AG10803 (cell line): ENCODE measurements at regions not wholly inside any gene's neighbourhood (a gene's known extent, or its start where the extent isn't known, plus 50 kb on each side); places are given as distances from the start of the nearest gene placed in this dataset.

Experiments used
- DNase-seq: peaks from one replicate; pipeline ENCODE4 v3.0.0; 2010; ENCODE audit warnings: low read depth
- H3K4me3 ChIP-seq: 2 replicates; pipeline ENCODE4 v1.5.1; 2011; ENCODE audit warnings: mild to moderate bottlenecking, low read length, control low read depth
- TF ChIP-seq, protein P1 (sequence below): conservative IDR thresholded peaks from 2 replicates; pipeline ENCODE4 v1.5.1; 2011; ENCODE audit warnings: mild to moderate bottlenecking, low read length, control low read depth, inconsistent platforms

DNA sequence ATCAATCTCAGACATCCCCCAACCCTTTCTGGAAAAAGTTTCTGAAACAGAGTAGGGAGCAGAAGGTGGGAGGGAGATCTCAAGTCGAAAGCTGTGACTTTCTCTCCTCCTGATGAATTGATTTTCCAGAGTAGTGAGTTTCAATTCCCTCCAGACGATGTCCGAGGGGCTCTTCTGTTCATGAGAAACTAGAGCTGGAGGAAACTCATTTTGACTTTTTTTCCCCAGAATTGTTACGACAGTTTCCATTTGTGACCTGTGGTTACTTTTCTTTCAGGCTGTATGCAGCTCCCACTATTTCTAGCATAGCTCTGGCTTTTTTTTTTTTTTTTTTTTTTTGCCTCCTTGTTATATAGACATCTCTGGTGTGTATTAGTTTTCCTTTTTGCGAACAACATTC, 422.1 kb upstream of the SALL1 start:
- TF ChIP-seq, protein P1, sequence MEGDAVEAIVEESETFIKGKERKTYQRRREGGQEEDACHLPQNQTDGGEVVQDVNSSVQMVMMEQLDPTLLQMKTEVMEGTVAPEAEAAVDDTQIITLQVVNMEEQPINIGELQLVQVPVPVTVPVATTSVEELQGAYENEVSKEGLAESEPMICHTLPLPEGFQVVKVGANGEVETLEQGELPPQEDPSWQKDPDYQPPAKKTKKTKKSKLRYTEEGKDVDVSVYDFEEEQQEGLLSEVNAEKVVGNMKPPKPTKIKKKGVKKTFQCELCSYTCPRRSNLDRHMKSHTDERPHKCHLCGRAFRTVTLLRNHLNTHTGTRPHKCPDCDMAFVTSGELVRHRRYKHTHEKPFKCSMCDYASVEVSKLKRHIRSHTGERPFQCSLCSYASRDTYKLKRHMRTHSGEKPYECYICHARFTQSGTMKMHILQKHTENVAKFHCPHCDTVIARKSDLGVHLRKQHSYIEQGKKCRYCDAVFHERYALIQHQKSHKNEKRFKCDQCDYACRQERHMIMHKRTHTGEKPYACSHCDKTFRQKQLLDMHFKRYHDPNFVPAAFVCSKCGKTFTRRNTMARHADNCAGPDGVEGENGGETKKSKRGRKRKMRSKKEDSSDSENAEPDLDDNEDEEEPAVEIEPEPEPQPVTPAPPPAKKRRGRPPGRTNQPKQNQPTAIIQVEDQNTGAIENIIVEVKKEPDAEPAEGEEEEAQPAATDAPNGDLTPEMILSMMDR, result no peak
- no peak overlapping the region for H3K4me3 ChIP-seq
- DNase-seq, result no peak

DNA sequence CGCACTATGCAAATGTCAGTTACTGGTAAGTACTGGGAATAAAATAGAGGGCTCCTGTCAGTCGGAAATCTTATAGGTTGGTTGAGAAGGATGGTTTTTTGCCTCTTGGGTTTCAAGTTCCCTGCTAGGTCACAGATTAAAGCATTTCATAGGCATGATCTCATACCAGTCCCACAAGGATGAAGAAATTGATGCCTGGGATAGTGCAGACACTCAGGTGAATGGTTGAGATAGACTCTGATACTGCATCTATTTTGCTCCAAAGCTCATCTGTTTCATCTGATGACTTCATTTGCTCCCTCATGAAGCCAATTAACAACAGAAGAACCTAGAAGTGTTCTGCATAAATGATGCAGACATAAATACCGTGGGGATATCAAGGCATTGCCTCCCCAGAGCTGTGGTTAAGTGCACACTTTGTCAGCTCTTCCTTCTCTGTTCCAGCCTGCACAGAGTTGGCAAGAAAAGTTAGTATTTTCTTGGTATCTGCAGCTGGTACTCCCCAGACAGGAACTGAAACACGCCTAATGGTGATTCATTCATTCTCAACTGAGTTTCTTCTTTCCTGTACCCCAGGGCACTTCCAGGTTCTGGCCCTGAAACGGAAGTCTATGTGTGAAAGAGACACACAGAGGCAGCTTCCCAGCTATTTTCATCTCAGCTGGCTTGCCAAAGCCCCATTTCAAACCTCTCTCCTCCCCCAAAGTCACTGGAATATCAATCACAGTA, 418.3 kb upstream of the SALL1 start:
- TF ChIP-seq, protein P1, result no peak
- no peak overlapping the region for H3K4me3 ChIP-seq
- peak; percentile 11 for DNase-seq

DNA sequence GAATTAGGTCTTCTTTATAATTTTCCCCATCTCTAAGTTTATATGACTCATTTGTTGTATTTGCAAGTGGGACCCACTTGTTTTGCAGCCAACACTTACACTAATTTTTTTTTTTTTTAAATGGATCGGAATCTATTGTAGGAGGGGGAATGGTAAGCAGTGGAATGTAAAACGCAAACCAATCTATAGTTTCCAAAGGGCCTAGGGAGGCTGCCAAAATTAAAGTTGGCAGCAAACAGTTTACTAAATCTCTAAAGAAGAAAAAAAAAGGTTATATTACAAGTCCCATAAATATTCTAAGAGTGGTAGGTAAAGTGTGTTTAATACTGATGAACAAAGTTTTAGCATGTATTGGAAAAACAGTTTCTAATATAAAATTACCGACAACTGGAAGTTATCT, 416.8 kb upstream of the SALL1 start:
- DNase-seq, result no peak
- TF ChIP-seq, protein P1, result no peak
- no peak overlapping the region for H3K4me3 ChIP-seq

DNA sequence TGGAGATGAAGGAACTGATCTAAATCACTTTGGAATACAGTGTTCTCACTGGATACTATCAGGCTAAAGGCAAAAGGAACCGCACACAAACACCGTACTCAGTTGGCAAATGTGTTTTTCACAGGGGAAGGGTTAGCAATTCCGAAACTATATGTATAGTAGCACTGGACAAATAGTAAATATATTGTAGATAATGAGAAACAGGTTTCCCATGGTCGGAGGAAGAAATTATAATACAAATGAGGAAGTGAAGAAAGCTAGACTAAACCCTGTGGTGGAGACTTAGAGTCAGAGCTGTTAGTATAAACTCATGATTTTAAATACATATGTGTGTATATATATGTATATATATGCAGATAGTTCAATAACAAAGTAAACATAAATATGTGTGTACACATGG, 414.1 kb upstream of the SALL1 start:
- H3K4me3 ChIP-seq, result no peak overlapping the region
- no peak for DNase-seq
- TF ChIP-seq, protein P1, result no peak

DNA sequence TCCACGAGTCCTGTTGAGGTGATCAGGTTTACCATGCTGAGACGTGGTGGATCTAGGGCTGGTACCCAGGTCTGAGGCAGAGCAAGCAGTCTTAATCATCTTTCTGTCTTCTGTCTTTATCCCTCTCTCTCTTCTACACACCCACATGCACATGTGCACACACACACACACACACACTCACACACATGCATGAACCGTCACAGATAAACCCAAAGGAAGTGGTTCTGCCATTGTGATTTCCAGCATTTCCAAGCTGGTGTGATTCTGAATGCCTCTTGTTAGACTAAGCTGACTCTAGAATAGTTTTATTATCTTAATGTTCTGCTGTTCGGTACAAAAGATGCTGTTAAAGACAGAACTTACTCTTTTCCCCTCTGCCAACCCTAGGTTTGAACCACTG, 411.8 kb upstream of the SALL1 start:
- TF ChIP-seq, protein P1, result no peak
- DNase-seq, result no peak
- H3K4me3 ChIP-seq, result no peak overlapping the region

GRCh38 chr16:51559901-51560300, 408.8 kb upstream of the SALL1 start:
- no peak overlapping the region for H3K4me3 ChIP-seq
- no peak for DNase-seq
- TF ChIP-seq, protein P1, result no peak

DNA sequence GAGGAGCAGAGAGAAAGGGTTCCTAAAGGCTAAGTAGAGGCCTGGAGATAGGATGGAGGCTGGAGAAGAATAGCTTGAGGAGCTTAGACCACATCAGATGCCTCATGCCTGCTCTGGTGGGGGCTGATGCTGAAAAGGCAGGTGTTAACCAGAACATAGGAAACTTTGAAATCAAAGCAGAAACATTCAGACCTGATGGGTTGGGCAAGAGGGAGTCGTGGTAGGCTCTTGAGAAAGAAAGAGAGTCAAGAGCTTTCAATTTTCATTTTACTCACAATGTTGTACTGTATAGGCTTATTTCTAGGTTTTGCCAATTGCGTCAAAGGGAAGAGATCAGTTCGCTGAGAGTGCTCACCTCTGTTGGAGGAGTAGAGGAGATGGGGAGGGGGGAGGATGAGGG, 406.6 kb upstream of the SALL1 start:
- no peak overlapping the region for H3K4me3 ChIP-seq
- TF ChIP-seq, protein P1, result no peak
- DNase-seq, result no peak
